Neural progenitor cell (in vitro differentiated cells): ENCODE measurements at regions not wholly inside any gene's neighbourhood (a gene's known extent, or its start where the extent isn't known, plus 50 kb on each side); places are given as distances from the start of the nearest gene placed in this dataset.

Experiments used
- DNase-seq: peaks from one replicate; pipeline ENCODE4 v3.0.0-alpha.2; 2016; ENCODE audit warnings: low spot score
- H2AFZ ChIP-seq: fragments of 200-600 bp; sonication (generic); replicated peaks from 2 replicates; pipeline ENCODE4 v1.6.1; 2016; ENCODE audit warnings: antibody characterized with exemption
- H3F3A ChIP-seq: fragments of 200-600 bp; sonication (generic); 2 replicates; pipeline ENCODE4 v1.6.1; 2016; ENCODE audit warnings: antibody characterized with exemption, low read depth
- H3K27ac ChIP-seq: fragments of 200-600 bp; sonication (generic); 2 replicates; pipeline ENCODE4 v1.5.1; 2016; ENCODE audit warnings: mild to moderate bottlenecking
- H3K27me3 ChIP-seq: fragments of 200-600 bp; sonication (generic); 2 replicates; pipeline ENCODE4 v1.6.1; 2016; ENCODE audit warnings: mild to moderate bottlenecking, moderate library complexity
- H3K36me3 ChIP-seq: fragments of 200-600 bp; sonication (generic); 2 replicates; pipeline ENCODE4 v1.5.1; 2016
- H3K4me1 ChIP-seq: fragments of 200-600 bp; sonication (generic); 2 replicates; pipeline ENCODE4 v1.6.1; 2016; ENCODE audit warnings: mixed run types
- H3K4me2 ChIP-seq: fragments of 200-600 bp; sonication (generic); 2 replicates; pipeline ENCODE4 v1.6.1; 2016
- H3K4me3 ChIP-seq: fragments of 200-600 bp; sonication (generic); 2 replicates; pipeline ENCODE4 v1.5.1; 2016
- H3K79me2 ChIP-seq: fragments of 200-600 bp; sonication (generic); 2 replicates; pipeline ENCODE4 v1.6.1; 2016; ENCODE audit warnings: low read depth
- H3K9ac ChIP-seq: fragments of 200-600 bp; sonication (generic); 2 replicates; pipeline ENCODE4 v1.6.1; 2016
- H3K9me3 ChIP-seq: fragments of 200-600 bp; sonication (generic); 2 replicates; pipeline ENCODE4 v1.5.1; 2016; ENCODE audit warnings: low read depth
- H4K20me1 ChIP-seq: fragments of 200-600 bp; sonication (generic); 2 replicates; pipeline ENCODE4 v1.6.1; 2016; ENCODE audit warnings: low read depth
- H3K27ac Mint-ChIP-seq: 3 replicates; pipeline ENCODE4 v1.8.0; 2021; ENCODE audit warnings: mixed read lengths
- H3K27me3 Mint-ChIP-seq: 2 replicates; pipeline ENCODE4 v1.8.0; 2022; ENCODE audit warnings: low read depth, mild to moderate bottlenecking, inconsistent platforms, moderate library complexity, mixed read lengths; ENCODE audit not compliant: insufficient read depth
- H3K36me3 Mint-ChIP-seq: 3 replicates; pipeline ENCODE4 v1.8.0; 2021; ENCODE audit warnings: mixed read lengths
- H3K4me1 Mint-ChIP-seq: 3 replicates; pipeline ENCODE4 v1.8.0; 2021; ENCODE audit warnings: mixed read lengths
- H3K4me3 Mint-ChIP-seq: 3 replicates; pipeline ENCODE4 v1.8.0; 2021; ENCODE audit warnings: mild to moderate bottlenecking, moderate library complexity, mixed read lengths
- H3K9me3 Mint-ChIP-seq: 3 replicates; pipeline ENCODE4 v1.8.0; 2020; ENCODE audit warnings: mixed read lengths
- EZH2 ChIP-seq: fragments of 200-600 bp; sonication (generic); IDR thresholded peaks from 2 replicates; pipeline ENCODE4 v1.6.1; 2017; ENCODE audit warnings: antibody characterized with exemption, mild to moderate bottlenecking, moderate library complexity
- EZH2phosphoT487 ChIP-seq: fragments of 200-600 bp; sonication (generic); IDR thresholded peaks from 2 replicates; pipeline ENCODE4 v1.6.1; 2017; ENCODE audit warnings: antibody characterized with exemption
- TF ChIP-seq, protein P1 (sequence below): fragments of 200-600 bp; sonication (generic); IDR thresholded peaks from 2 replicates; pipeline ENCODE4 v1.5.1; 2017; ENCODE audit warnings: antibody characterized with exemption, mild to moderate bottlenecking

DNA sequence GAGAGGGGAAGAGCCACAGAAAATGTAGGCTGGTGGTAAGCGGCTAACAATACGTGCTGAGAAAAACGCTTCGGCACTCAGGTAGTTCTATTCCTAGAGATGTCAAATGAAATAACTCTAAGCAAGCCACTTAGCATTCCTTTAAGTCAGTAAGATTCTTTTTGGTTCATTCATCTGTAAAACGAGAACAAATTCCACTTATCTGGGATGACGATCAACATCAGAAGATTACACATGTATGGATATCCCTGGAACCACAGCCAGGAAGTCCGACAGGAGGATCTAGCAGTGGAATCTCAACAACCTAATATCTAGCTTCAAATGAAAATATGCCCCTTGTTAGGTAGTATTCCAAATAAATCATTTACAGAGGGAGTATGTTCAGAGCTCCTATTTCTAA is 74.6 kb upstream of the CDKN3 start:
- Histone ChIP-seq H3K79me2 (no peaks in the 10 kb centered on the region), H3K9me3 (no peaks in the 10 kb centered on the region)
- no peak for TF ChIP-seq EZH2phosphoT487
- no peak for TF ChIP-seq EZH2
- TF ChIP-seq, protein P1, sequence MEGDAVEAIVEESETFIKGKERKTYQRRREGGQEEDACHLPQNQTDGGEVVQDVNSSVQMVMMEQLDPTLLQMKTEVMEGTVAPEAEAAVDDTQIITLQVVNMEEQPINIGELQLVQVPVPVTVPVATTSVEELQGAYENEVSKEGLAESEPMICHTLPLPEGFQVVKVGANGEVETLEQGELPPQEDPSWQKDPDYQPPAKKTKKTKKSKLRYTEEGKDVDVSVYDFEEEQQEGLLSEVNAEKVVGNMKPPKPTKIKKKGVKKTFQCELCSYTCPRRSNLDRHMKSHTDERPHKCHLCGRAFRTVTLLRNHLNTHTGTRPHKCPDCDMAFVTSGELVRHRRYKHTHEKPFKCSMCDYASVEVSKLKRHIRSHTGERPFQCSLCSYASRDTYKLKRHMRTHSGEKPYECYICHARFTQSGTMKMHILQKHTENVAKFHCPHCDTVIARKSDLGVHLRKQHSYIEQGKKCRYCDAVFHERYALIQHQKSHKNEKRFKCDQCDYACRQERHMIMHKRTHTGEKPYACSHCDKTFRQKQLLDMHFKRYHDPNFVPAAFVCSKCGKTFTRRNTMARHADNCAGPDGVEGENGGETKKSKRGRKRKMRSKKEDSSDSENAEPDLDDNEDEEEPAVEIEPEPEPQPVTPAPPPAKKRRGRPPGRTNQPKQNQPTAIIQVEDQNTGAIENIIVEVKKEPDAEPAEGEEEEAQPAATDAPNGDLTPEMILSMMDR: no peak

DNA sequence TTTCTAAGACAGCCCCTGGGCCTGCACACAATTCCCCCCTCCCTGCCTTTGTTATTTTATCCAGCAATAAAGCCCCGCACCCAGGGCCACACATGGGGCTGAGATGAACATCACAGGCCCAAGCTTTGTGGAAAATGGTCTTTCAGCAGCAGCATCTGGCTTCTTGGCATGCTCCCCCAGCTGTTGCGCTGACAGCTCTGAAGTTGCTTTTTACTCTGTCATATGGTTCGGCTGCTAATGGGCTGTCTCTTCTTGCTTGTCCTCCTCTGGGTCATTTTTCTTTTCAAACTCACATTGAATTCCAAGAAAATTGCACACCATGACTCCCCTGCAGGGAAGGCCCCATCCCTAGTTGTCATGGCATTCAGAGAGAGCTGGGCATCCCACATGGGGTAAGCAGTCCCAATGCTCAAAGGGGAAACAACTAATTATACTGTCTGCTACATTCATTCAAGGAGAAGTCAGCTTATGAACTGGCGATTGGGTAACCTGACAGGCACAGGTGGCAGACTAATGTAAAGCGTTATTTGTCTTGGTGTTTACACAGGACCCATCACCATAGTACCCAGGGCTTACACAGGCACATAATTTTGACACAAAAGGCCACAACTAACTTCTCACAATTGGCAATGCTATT is 74.0 kb upstream of the CDKN3 start:
- H2AFZ ChIP-seq: no peak overlapping the region
- H3K27ac ChIP-seq: no peak overlapping the region
- no peak overlapping the region for H3K4me3 ChIP-seq
- Mint-ChIP-seq H3K4me1 (peaks cover 28% of the 10 kb centered on the region), H3K9me3 (no peaks in the 10 kb centered on the region), H3K4me3 (no peak overlapping the region), H3K27me3 (peaks cover 7% of the 10 kb centered on the region), H3K36me3 (no peaks in the 10 kb centered on the region), H3K27ac (peak overlapping the region; percentile 62)
- no peaks in the 10 kb centered on the region for H4K20me1 ChIP-seq
- H3K36me3 ChIP-seq: no peaks in the 10 kb centered on the region
- peak overlapping the region; percentile 29 for H3K4me2 ChIP-seq
- no peaks in the 10 kb centered on the region for H3K79me2 ChIP-seq
- no peaks in the 10 kb centered on the region for H3K27me3 ChIP-seq
- H3K9ac ChIP-seq: no peak overlapping the region
- no peak for DNase-seq
- H3K4me1 ChIP-seq: peaks cover 20% of the 10 kb centered on the region
- TF ChIP-seq EZH2phosphoT487 (no peak), EZH2 (no peak)
- TF ChIP-seq, protein P1: no peak
- peaks cover 3% of the 10 kb centered on the region for H3F3A ChIP-seq
- no peaks in the 10 kb centered on the region for H3K9me3 ChIP-seq

More for the DNA sequence above, 74.6 kb upstream of the CDKN3 start:
- Mint-ChIP-seq H3K27me3 (peaks cover 7% of the 10 kb centered on the region), H3K4me3 (no peak overlapping the region), H3K36me3 (no peaks in the 10 kb centered on the region), H3K27ac (no peak overlapping the region), H3K9me3 (no peaks in the 10 kb centered on the region), H3K4me1 (peaks cover 33% of the 10 kb centered on the region)
- DNase-seq: no peak
- H3K27me3 ChIP-seq: no peaks in the 10 kb centered on the region
- H3K4me1 ChIP-seq: peaks cover 21% of the 10 kb centered on the region
- H3K36me3 ChIP-seq: no peaks in the 10 kb centered on the region
- peaks cover 3% of the 10 kb centered on the region for H3F3A ChIP-seq
- H2AFZ ChIP-seq: no peak overlapping the region
- H3K4me2 ChIP-seq: peak overlapping the region; percentile 29
- no peak overlapping the region for H3K4me3 ChIP-seq
- H3K9ac ChIP-seq: no peak overlapping the region
- H4K20me1 ChIP-seq: no peaks in the 10 kb centered on the region
- no peak overlapping the region for H3K27ac ChIP-seq

DNA sequence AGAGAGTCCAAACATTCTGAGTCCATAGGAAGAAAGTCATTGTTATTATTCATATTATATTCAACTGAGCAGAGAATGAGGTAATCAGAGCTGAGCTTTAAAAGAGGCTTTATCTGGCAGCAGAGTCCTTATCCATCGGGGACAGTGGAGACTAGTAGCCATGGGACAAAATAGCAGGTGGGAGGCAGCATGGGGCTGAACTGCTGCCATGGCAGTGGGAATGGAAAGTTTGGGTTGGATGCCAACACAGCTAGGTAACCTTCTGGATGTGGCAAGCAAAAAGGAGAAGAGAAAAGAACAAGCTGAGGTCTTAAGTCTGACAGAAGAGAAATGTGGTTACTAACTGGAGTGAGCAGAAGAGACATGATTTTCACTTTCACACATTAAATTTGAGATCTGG is 71.0 kb upstream of the CDKN3 start:
- Histone ChIP-seq H3K9ac (no peak overlapping the region), H3K79me2 (no peaks in the 10 kb centered on the region), H3K9me3 (no peaks in the 10 kb centered on the region), H3K27ac (no peak overlapping the region), H4K20me1 (no peaks in the 10 kb centered on the region), H2AFZ (no peak overlapping the region), H3K4me2 (no peak overlapping the region), H3K4me1 (peaks cover 25% of the 10 kb centered on the region), H3K4me3 (no peak overlapping the region), H3F3A (peaks cover 18% of the 10 kb centered on the region), H3K36me3 (no peaks in the 10 kb centered on the region), H3K27me3 (no peaks in the 10 kb centered on the region)
- no peaks in the 10 kb centered on the region for H3K9me3 Mint-ChIP-seq
- peaks cover 1% of the 10 kb centered on the region for H3K27me3 Mint-ChIP-seq
- H3K4me3 Mint-ChIP-seq: no peak overlapping the region
- no peaks in the 10 kb centered on the region for H3K36me3 Mint-ChIP-seq
- DNase-seq: no peak
- TF ChIP-seq EZH2phosphoT487 (no peak), EZH2 (no peak)
- TF ChIP-seq, protein P1: no peak
- no peak overlapping the region for H3K27ac Mint-ChIP-seq
- peaks cover 24% of the 10 kb centered on the region for H3K4me1 Mint-ChIP-seq
